SK-N-MC (cell line): ENCODE measurements at regions not wholly inside any gene's neighbourhood (a gene's known extent, or its start where the extent isn't known, plus 50 kb on each side); places are given as distances from the start of the nearest gene placed in this dataset.

ENCODE experiments used
- DNase-seq: peaks from one replicate; pipeline ENCODE4 v3.0.0-alpha.2; 2011; ENCODE audit warnings: low read depth, low spot score
- H3K27ac ChIP-seq: fragments of 200-600 bp; sonication (generic); 2 replicates; pipeline ENCODE4 v1.5.1; 2016; ENCODE audit warnings: mixed run types
- H3K36me3 ChIP-seq: fragments of 200-600 bp; sonication (generic); 2 replicates; pipeline ENCODE4 v1.6.1; 2017; ENCODE audit warnings: antibody characterized with exemption, low read length, mixed read lengths; ENCODE audit not compliant: insufficient read depth
- H3K4me3 ChIP-seq: fragments of 200-600 bp; sonication (generic); 2 replicates; pipeline ENCODE4 v1.5.1; 2016
- H3K9ac ChIP-seq: fragments of 200-600 bp; sonication (generic); 2 replicates; pipeline ENCODE4 v1.8.0; 2017; ENCODE audit warnings: mixed run types, mixed read lengths; ENCODE audit not compliant: insufficient read length
- H3K9me3 ChIP-seq: fragments of 200-600 bp; sonication (generic); 2 replicates; pipeline ENCODE4 v1.6.1; 2017; ENCODE audit warnings: low read depth, mild to moderate bottlenecking, antibody characterized with exemption, low read length, moderate library complexity, mixed read lengths
- EZH2 ChIP-seq: fragments of 200-600 bp; sonication (generic); IDR thresholded peaks from one replicate; pipeline ENCODE4 v1.6.1; 2017; ENCODE audit warnings: antibody characterized with exemption
- FOXP2 ChIP-seq: optimal IDR thresholded peaks from 2 replicates; pipeline ENCODE3; 2011; ENCODE audit warnings: mild to moderate bottlenecking, moderate library complexity; ENCODE audit not compliant: insufficient read depth; ENCODE audit errors: extremely low read length, control extremely low read depth
- POLR2AphosphoS5 ChIP-seq: IDR thresholded peaks from 2 replicates; pipeline ENCODE4 v1.6.1; 2012; ENCODE audit warnings: mild to moderate bottlenecking, low read depth, low read length, borderline replicate concordance

- peak; percentile 35; the same call in 1 of the 2 replicates for TF ChIP-seq POLR2AphosphoS5
- no peak for TF ChIP-seq EZH2
- Histone ChIP-seq H3K9ac (peak overlapping the region; percentile 79), H3K27ac (peak overlapping the region; percentile 100), H3K9me3 (no peaks in the 10 kb centered on the region), H3K4me3 (peak overlapping the region; percentile 62), H3K36me3 (no peaks in the 10 kb centered on the region)
- DNase-seq: peak; percentile 97
These were observed 106.0 kb upstream of the LINGO1 start for GRCh38 chr15:77738441-77739302.

- TF ChIP-seq EZH2 (no peak), FOXP2 (no peak), POLR2AphosphoS5 (no peak)
- Histone ChIP-seq H3K36me3 (no peaks in the 10 kb centered on the region), H3K4me3 (peak overlapping the region; percentile 62), H3K9me3 (no peaks in the 10 kb centered on the region), H3K27ac (peak overlapping the region; percentile 100), H3K9ac (peak overlapping the region; percentile 79)
- DNase-seq: no peak
These were observed 105.3 kb upstream of the LINGO1 start for GRCh38 chr15:77738038-77738370.

DNA sequence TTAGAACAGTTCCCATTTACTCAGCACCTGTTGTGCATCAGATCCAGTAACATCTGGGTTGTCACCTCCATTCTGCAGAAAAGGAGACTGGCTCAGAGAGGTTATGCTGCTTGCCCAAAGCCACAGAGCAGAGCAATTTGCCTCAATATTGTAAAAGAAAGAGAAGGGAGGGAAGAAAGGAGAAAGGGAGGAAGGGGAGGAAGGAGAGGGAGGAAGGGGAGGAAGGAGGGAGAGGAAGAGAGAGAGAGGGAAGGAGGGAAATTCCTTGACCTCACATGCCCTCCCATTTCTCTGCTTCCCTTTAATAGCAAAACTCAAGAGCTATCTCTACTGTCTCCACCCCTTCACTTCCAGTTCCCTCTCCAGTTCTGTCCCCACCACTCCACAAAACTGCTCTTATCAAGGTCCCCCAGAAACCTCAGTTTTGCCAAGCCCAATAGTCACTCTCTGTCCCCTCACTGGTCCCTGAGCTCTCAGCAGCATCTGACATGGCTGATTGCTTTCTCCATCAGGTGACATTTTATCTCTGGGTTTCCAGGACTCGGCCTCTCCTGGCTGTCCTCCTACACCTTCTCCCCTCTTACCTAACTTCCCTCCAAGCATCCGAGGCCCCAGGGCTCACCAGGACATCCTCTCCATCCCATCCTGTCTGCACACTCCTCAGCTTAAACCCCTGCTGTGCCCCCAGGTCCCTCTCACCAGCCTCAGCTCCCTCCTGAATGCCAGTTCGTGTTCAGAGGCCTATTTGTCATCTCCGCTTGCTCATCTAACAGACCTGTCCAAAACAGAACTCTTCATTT lies 104.7 kb upstream of the LINGO1 start:
- Histone ChIP-seq H3K9ac (peak overlapping the region; percentile 79), H3K9me3 (no peaks in the 10 kb centered on the region), H3K27ac (peak overlapping the region; percentile 100), H3K36me3 (no peaks in the 10 kb centered on the region), H3K4me3 (peak overlapping the region; percentile 62)
- no peak for DNase-seq
- TF ChIP-seq POLR2AphosphoS5 (no peak), FOXP2 (no peak), EZH2 (no peak)

- no peak overlapping the region for H3K9ac ChIP-seq
- H3K36me3 ChIP-seq: no peaks in the 10 kb centered on the region
- no peak for DNase-seq
- no peak overlapping the region for H3K4me3 ChIP-seq
- 0 out of 2 replicates have a peak overlapping the region, but pooled peaks have one; percentile 23 for H3K27ac ChIP-seq
- H3K9me3 ChIP-seq: no peaks in the 10 kb centered on the region
- no peak for TF ChIP-seq FOXP2
- no peak for TF ChIP-seq EZH2
- TF ChIP-seq POLR2AphosphoS5: no peak
These were observed 101.6 kb upstream of the LINGO1 start for GRCh38 chr15:77734306-77734705.

GRCh38 chr15:77733579-77734300 lies 101.0 kb upstream of the LINGO1 start:
- H3K9ac ChIP-seq: no peak overlapping the region
- TF ChIP-seq POLR2AphosphoS5 (no peak), FOXP2 (no peak), EZH2 (no peak)
- H3K4me3 ChIP-seq: no peak overlapping the region
- no peak for DNase-seq
- H3K36me3 ChIP-seq: no peaks in the 10 kb centered on the region
- no peaks in the 10 kb centered on the region for H3K9me3 ChIP-seq
- peak overlapping the region; percentile 40; the same call in 1 of the 2 replicates for H3K27ac ChIP-seq

DNA sequence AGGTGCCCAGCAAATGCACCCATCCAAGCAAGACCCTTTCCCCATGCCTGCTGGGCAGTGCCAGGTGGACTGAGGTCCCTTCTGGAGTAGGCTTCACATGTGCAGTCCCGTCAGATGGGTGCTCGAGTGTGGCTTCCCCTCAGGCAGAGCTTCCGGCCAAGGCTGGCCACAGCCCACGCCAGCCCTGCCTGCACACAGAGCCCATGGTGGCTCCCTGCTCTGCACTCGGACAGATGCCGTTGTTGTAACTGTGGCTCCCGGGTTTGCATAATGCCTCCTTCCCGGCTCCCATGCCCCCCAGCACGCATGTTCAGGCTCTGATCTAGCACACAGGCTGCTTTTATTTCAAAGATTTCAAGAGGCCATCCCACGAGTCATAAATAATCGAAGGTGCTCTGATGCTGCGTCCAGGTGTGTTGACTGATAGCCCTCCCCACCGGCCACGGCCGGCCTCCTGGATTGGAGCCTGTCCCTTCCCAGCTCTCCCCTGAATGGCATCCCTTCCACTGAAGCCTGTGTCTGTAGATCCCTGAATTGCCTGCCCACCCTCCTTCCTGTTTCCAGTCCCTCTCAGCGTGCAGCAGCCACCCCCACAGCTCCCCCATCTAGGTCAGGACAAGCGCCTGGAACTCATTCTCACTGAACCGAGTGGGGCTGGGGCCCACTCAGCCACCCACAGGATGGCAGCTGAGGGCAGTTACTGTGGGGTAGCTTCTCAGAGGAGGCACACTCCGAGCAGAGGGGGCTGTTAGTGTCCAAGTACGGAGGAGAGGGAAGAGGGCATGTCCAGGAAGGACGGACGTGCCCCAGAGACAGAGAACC lies 100.0 kb upstream of the LINGO1 start:
- H3K4me3 ChIP-seq: no peak overlapping the region
- no peak overlapping the region; the same call in 1 of the 2 replicates for H3K27ac ChIP-seq
- H3K36me3 ChIP-seq: no peaks in the 10 kb centered on the region
- no peak for DNase-seq
- TF ChIP-seq POLR2AphosphoS5 (no peak), FOXP2 (no peak), EZH2 (no peak)
- no peaks in the 10 kb centered on the region for H3K9me3 ChIP-seq
- no peak overlapping the region for H3K9ac ChIP-seq

DNA sequence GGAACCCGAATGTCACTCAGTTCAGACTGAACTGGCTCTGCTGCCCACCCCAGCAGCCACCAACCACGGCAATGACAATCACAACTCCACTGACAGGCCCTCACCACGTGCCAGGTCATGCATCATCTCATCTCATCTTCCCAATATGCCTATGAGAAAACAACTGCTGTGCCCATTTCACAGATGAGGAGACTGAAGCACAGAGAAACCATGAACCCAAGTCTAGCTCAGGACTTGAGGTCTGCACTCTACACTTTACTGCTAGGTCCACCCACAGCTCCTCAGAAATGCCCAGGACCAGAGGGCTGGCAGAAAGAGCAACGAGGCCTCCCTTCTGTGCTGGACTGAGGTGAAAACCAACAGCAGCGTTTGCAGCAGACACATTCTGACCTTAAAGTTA lies 99.2 kb upstream of the LINGO1 start:
- H3K4me3 ChIP-seq: no peak overlapping the region
- no peak overlapping the region for H3K9ac ChIP-seq
- TF ChIP-seq FOXP2 (no peak), EZH2 (no peak), POLR2AphosphoS5 (no peak)
- DNase-seq: no peak
- H3K9me3 ChIP-seq: no peaks in the 10 kb centered on the region
- H3K27ac ChIP-seq: no peak overlapping the region
- H3K36me3 ChIP-seq: no peaks in the 10 kb centered on the region
